ENCODE measurements at regions not wholly inside any gene's neighbourhood (a gene's known extent, or its start where the extent isn't known, plus 50 kb on each side); places are given as distances from the start of the nearest gene placed in this dataset.

DNA sequence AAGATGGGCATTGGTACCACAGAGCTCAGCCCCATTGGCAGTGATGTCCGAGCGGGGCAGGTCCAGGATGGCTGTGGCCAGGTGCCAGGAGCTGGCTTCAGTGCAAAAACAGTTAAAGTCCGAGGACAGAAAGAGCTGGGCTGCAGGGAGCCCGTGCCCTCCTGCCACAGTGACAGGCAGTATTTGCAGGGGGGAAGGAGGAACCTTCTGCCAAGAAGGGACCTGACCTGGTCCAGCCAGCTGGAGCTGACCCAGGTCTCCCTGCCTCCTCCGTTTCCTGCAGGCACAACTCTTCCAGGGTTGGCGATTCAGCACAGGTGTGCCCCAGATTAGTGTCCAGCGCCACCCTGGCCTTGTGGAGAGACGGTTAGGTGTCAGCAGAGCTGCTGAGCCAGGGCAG, 199.0 kb downstream of the ENGASE start:
- H3K36me3 ChIP-seq (ENCODE audit: control insufficient read depth in 3 of 3, insufficient read depth in 3 of 3, low read length in 3 of 3) = no peaks in the 10 kb centered on the region
- H3K9ac ChIP-seq (ENCODE audit: low read depth in 1 of 3, low read length in 3 of 3) = no peak overlapping the region
- H3K4me1 ChIP-seq (ENCODE audit: control insufficient read depth in 3 of 3, insufficient read depth in 3 of 3, low read length in 3 of 3) = peaks cover 0 to 3% (median 2%) of the 10 kb centered on the region in 3 donors
- no peak overlapping the region for H3K27ac ChIP-seq (ENCODE audit: low read depth, low read length)
- peaks cover 59 to 70% (median 64%) of the 10 kb centered on the region in 3 donors for H3K27me3 ChIP-seq (ENCODE audit: control insufficient read depth in 3 of 3, insufficient read depth in 3 of 3, low read length in 3 of 3)
- no peak overlapping the region for H3K4me3 ChIP-seq (ENCODE audit: low read length in 3 of 3)
- H3K9me3 ChIP-seq (ENCODE audit: control insufficient read depth in 3 of 3, low read length in 3 of 3) = no peaks in the 10 kb centered on the region

DNA sequence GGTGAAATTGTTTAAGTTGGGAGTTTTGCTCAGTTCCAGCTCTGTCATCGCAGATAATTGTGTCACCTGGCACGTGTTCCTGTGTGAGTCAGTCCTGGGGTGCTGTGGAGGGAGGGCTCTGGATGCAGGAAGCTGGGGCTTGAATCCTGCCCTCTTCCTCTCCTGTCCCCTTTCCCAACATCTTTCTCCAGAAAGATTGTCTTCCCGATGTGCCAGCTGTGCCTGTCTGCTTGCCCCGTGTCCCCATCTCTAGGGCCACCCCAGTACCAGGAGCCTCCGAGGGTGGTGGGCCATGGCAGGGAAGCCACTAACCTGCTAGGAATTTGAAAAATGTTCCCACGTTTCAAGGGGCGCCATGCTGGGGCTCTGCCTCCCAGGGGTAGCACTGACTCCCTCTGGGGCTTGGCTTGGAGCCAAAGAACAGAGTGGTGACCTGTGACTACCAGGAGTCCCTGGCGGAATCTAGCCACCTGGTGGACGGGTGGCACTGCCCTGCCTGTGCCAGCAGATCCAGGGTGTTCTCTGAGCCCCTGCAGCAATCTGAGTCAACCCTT, 198.1 kb downstream of the ENGASE start:
- no peak overlapping the region for H3K27ac ChIP-seq (ENCODE audit: low read depth, low read length)
- H3K4me1 ChIP-seq (ENCODE audit: control insufficient read depth in 3 of 3, insufficient read depth in 3 of 3, low read length in 3 of 3) = peaks cover 0 to 3% (median 2%) of the 10 kb centered on the region in 3 donors
- peaks cover 60 to 76% (median 63%) of the 10 kb centered on the region in 3 donors for H3K27me3 ChIP-seq (ENCODE audit: control insufficient read depth in 3 of 3, insufficient read depth in 3 of 3, low read length in 3 of 3)
- no peaks in the 10 kb centered on the region for H3K9me3 ChIP-seq (ENCODE audit: control insufficient read depth in 3 of 3, low read length in 3 of 3)
- no peaks in the 10 kb centered on the region for H3K36me3 ChIP-seq (ENCODE audit: control insufficient read depth in 3 of 3, insufficient read depth in 3 of 3, low read length in 3 of 3)
- no peak overlapping the region for H3K9ac ChIP-seq (ENCODE audit: low read depth in 1 of 3, low read length in 3 of 3)
- no peak overlapping the region for H3K4me3 ChIP-seq (ENCODE audit: low read length in 3 of 3)

DNA sequence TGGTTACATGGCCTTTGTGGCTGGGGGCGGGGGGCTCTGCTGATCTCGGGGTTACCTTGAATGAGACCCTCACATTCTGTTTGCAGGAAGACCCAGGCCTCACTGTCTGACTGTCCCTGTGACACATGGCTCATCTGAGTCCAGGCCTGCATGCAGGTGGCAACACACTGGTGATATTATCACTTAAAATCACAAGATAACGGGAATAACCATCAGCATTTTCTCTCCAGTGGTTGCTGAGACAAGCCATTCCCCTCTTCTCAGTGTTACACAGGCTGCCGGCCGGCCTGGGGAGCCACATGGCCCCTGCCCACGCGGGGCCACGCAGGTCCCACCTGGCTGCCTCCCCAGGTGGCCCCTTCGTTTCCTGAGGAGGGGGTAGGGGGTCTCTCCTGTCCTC, 197.6 kb downstream of the ENGASE start:
- Histone ChIP-seq H3K36me3 (ENCODE audit: control insufficient read depth in 3 of 3, insufficient read depth in 3 of 3, low read length in 3 of 3) (no peaks in the 10 kb centered on the region), H3K27ac (ENCODE audit: low read depth, low read length) (no peak overlapping the region), H3K4me3 (ENCODE audit: low read length in 3 of 3) (no peak overlapping the region), H3K4me1 (ENCODE audit: control insufficient read depth in 3 of 3, insufficient read depth in 3 of 3, low read length in 3 of 3) (no peaks in the 10 kb centered on the region), H3K27me3 (ENCODE audit: control insufficient read depth in 3 of 3, insufficient read depth in 3 of 3, low read length in 3 of 3) (peaks cover 59 to 79% (median 60%) of the 10 kb centered on the region in 3 donors), H3K9ac (ENCODE audit: low read depth in 1 of 3, low read length in 3 of 3) (no peak overlapping the region), H3K9me3 (ENCODE audit: control insufficient read depth in 3 of 3, low read length in 3 of 3) (no peaks in the 10 kb centered on the region)

- H3K4me3 ChIP-seq (ENCODE audit: low read length in 3 of 3) = no peak overlapping the region
- H3K4me1 ChIP-seq (ENCODE audit: control insufficient read depth in 3 of 3, insufficient read depth in 3 of 3, low read length in 3 of 3) = no peaks in the 10 kb centered on the region
- no peak overlapping the region for H3K27ac ChIP-seq (ENCODE audit: low read depth, low read length)
- H3K27me3 ChIP-seq (ENCODE audit: control insufficient read depth in 3 of 3, insufficient read depth in 3 of 3, low read length in 3 of 3) = peaks cover 65 to 83% (median 74%) of the 10 kb centered on the region in 3 donors
- H3K36me3 ChIP-seq (ENCODE audit: control insufficient read depth in 3 of 3, insufficient read depth in 3 of 3, low read length in 3 of 3) = no peaks in the 10 kb centered on the region
- H3K9me3 ChIP-seq (ENCODE audit: control insufficient read depth in 3 of 3, low read length in 3 of 3) = no peaks in the 10 kb centered on the region
- H3K9ac ChIP-seq (ENCODE audit: low read depth in 1 of 3, low read length in 3 of 3) = no peak overlapping the region
Measured at GRCh38 chr17:79269620-79270019, 195.0 kb downstream of the ENGASE start.

GRCh38 chr17:79263191-79263590, 188.6 kb downstream of the ENGASE start:
- Histone ChIP-seq H3K9ac (ENCODE audit: low read depth in 1 of 3, low read length in 3 of 3) (no peak overlapping the region), H3K4me3 (ENCODE audit: low read length in 3 of 3) (no peak overlapping the region), H3K27me3 (ENCODE audit: control insufficient read depth in 3 of 3, insufficient read depth in 3 of 3, low read length in 3 of 3) (peaks cover 56 to 73% (median 69%) of the 10 kb centered on the region in 3 donors), H3K27ac (ENCODE audit: low read depth, low read length) (no peak overlapping the region), H3K9me3 (ENCODE audit: control insufficient read depth in 3 of 3, low read length in 3 of 3) (no peaks in the 10 kb centered on the region), H3K36me3 (ENCODE audit: control insufficient read depth in 3 of 3, insufficient read depth in 3 of 3, low read length in 3 of 3) (no peaks in the 10 kb centered on the region), H3K4me1 (ENCODE audit: control insufficient read depth in 3 of 3, insufficient read depth in 3 of 3, low read length in 3 of 3) (no peaks in the 10 kb centered on the region)

DNA sequence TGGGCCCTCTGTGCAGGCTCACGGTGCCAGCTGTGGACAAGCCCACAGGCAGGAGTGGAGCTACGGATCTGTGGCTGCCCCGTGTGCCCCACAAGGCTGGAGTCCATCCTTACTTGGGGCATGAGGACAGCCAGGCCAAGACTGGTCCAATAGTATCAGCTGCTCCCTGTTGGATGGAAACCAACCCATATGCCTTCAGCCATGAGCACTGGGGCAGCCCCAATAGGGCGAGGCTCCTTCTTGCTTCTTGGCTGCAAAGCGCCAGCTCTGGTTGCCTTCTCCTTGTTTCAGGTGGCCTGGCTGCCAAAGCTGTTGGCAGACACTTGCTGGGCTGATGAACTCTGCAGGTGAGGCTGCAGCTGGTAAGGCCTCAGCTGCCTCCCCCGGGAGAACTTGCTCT, 188.0 kb downstream of the ENGASE start:
- Histone ChIP-seq H3K9ac (ENCODE audit: low read depth in 1 of 3, low read length in 3 of 3) (no peak overlapping the region), H3K27me3 (ENCODE audit: control insufficient read depth in 3 of 3, insufficient read depth in 3 of 3, low read length in 3 of 3) (peaks cover 58 to 72% (median 66%) of the 10 kb centered on the region in 3 donors), H3K9me3 (ENCODE audit: control insufficient read depth in 3 of 3, low read length in 3 of 3) (no peaks in the 10 kb centered on the region), H3K4me1 (ENCODE audit: control insufficient read depth in 3 of 3, insufficient read depth in 3 of 3, low read length in 3 of 3) (no peaks in the 10 kb centered on the region), H3K4me3 (ENCODE audit: low read length in 3 of 3) (no peak overlapping the region), H3K36me3 (ENCODE audit: control insufficient read depth in 3 of 3, insufficient read depth in 3 of 3, low read length in 3 of 3) (no peaks in the 10 kb centered on the region), H3K27ac (ENCODE audit: low read depth, low read length) (no peak overlapping the region)

GRCh38 chr17:79261355-79262072, 186.9 kb downstream of the ENGASE start:
- no peaks in the 10 kb centered on the region for H3K4me1 ChIP-seq (ENCODE audit: control insufficient read depth in 3 of 3, insufficient read depth in 3 of 3, low read length in 3 of 3)
- H3K4me3 ChIP-seq (ENCODE audit: low read length in 3 of 3) = no peak overlapping the region
- H3K27me3 ChIP-seq (ENCODE audit: control insufficient read depth in 3 of 3, insufficient read depth in 3 of 3, low read length in 3 of 3) = peaks cover 63 to 73% (median 67%) of the 10 kb centered on the region in 3 donors
- no peak overlapping the region for H3K9ac ChIP-seq (ENCODE audit: low read depth in 1 of 3, low read length in 3 of 3)
- no peaks in the 10 kb centered on the region for H3K9me3 ChIP-seq (ENCODE audit: control insufficient read depth in 3 of 3, low read length in 3 of 3)
- no peaks in the 10 kb centered on the region for H3K36me3 ChIP-seq (ENCODE audit: control insufficient read depth in 3 of 3, insufficient read depth in 3 of 3, low read length in 3 of 3)
- H3K27ac ChIP-seq (ENCODE audit: low read depth, low read length) = no peak overlapping the region

- Histone ChIP-seq H3K9me3 (ENCODE audit: control insufficient read depth in 3 of 3, low read length in 3 of 3) (no peaks in the 10 kb centered on the region), H3K36me3 (ENCODE audit: control insufficient read depth in 3 of 3, insufficient read depth in 3 of 3, low read length in 3 of 3) (no peaks in the 10 kb centered on the region), H3K27ac (ENCODE audit: low read depth, low read length) (no peak overlapping the region), H3K4me1 (ENCODE audit: control insufficient read depth in 3 of 3, insufficient read depth in 3 of 3, low read length in 3 of 3) (no peaks in the 10 kb centered on the region), H3K27me3 (ENCODE audit: control insufficient read depth in 3 of 3, insufficient read depth in 3 of 3, low read length in 3 of 3) (peaks cover 65 to 84% (median 75%) of the 10 kb centered on the region in 3 donors), H3K4me3 (ENCODE audit: low read length in 3 of 3) (no peak overlapping the region), H3K9ac (ENCODE audit: low read depth in 1 of 3, low read length in 3 of 3) (no peak overlapping the region)
Measured at GRCh38 chr17:79258843-79259242, 184.2 kb downstream of the ENGASE start.

DNA sequence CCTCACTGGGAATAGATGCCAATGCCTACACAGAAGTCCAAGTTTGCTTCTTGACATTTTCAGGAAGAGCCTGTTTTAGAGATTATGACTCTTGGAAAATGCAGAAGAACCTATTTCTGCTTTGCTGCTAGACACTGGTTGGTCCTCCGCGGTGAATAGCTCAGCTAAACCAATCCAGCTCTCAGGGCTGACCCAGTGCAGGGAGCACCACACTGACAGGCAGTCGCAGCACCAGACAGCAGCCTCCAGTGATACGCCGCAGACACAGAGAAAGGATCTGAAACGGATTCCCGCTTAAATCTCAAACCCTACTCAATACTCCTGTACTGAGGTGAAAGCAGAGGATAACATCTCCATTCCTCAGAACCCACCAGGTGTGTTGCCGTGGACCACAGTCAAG, 183.4 kb downstream of the ENGASE start:
- Histone ChIP-seq H3K27ac (ENCODE audit: low read depth, low read length) (no peak overlapping the region), H3K9ac (ENCODE audit: low read depth in 1 of 3, low read length in 3 of 3) (no peak overlapping the region), H3K36me3 (ENCODE audit: control insufficient read depth in 3 of 3, insufficient read depth in 3 of 3, low read length in 3 of 3) (no peaks in the 10 kb centered on the region), H3K4me3 (ENCODE audit: low read length in 3 of 3) (no peak overlapping the region), H3K27me3 (ENCODE audit: control insufficient read depth in 3 of 3, insufficient read depth in 3 of 3, low read length in 3 of 3) (peaks cover 62 to 85% (median 76%) of the 10 kb centered on the region in 3 donors), H3K4me1 (ENCODE audit: control insufficient read depth in 3 of 3, insufficient read depth in 3 of 3, low read length in 3 of 3) (no peaks in the 10 kb centered on the region), H3K9me3 (ENCODE audit: control insufficient read depth in 3 of 3, low read length in 3 of 3) (no peaks in the 10 kb centered on the region)

- H3K9ac ChIP-seq (ENCODE audit: low read depth in 1 of 3, low read length in 3 of 3) = no peak overlapping the region
- no peaks in the 10 kb centered on the region for H3K4me1 ChIP-seq (ENCODE audit: control insufficient read depth in 3 of 3, insufficient read depth in 3 of 3, low read length in 3 of 3)
- H3K27me3 ChIP-seq (ENCODE audit: control insufficient read depth in 3 of 3, insufficient read depth in 3 of 3, low read length in 3 of 3) = peaks cover 75 to 87% (median 83%) of the 10 kb centered on the region in 3 donors
- no peak overlapping the region for H3K4me3 ChIP-seq (ENCODE audit: low read length in 3 of 3)
- H3K9me3 ChIP-seq (ENCODE audit: control insufficient read depth in 3 of 3, low read length in 3 of 3) = no peaks in the 10 kb centered on the region
- H3K36me3 ChIP-seq (ENCODE audit: control insufficient read depth in 3 of 3, insufficient read depth in 3 of 3, low read length in 3 of 3) = no peaks in the 10 kb centered on the region
- no peak overlapping the region for H3K27ac ChIP-seq (ENCODE audit: low read depth, low read length)
Measured at GRCh38 chr17:79255926-79256585, 181.4 kb downstream of the ENGASE start.

Measured in skeletal muscle tissue (tissue), 3 donors.